ENCODE measurements at regions not wholly inside any gene's neighbourhood (a gene's known extent, or its start where the extent isn't known, plus 50 kb on each side); places are given as distances from the start of the nearest gene placed in this dataset.

- TF ChIP-seq CTCF (IDR thresholded peaks at IDR 0.05; ENCODE audit: low read depth, low read length) = no peak
- TF ChIP-seq POLR2A (IDR thresholded peaks at IDR 0.05; ENCODE audit: extremely low read depth, insufficient read length) = no peak
- no peak for TF ChIP-seq MAX (IDR thresholded peaks at IDR 0.05; ENCODE audit: low read depth, low read length)
Observed at GRCh38 chr6:3523271-3523670, 66.4 kb upstream of the SLC22A23 start.

Data from NB4 (cell line).